ENCODE measurements at regions not wholly inside any gene's neighbourhood (a gene's known extent, or its start where the extent isn't known, plus 50 kb on each side); places are given as distances from the start of the nearest gene placed in this dataset.
"Not testable (repeated sequence)": the region's sequence is repeated elsewhere in the genome, so short reads cannot be mapped to it uniquely, and the experiment has no call there.

DNA sequence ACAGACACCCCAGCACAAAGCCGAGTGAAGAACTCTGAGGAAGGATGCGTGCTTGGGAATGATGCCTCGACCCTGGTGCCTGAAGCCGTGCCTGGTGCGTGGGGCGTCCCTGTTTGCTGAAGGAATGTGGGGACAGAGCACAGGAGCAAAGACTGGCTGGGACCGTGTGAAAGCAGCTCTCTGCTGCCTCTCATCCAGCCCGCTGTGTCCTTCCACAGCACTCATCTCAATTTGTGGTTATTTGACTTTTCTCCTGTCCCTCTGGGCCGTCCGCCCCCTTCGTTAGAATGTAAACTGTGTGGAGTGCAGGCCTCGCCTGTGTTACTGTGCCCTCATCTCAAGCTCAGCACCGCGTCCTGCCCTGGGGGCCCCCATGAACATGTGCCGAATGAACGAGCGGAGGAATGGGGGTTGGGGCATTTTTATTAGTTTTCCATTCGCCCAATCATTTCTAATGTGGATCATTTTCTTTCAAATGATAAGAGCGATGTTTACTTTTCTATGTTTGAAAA, 155.5 kb downstream of the NPIPB11 start:
- H3K27ac Mint-ChIP-seq: not testable (repeated sequence)

DNA sequence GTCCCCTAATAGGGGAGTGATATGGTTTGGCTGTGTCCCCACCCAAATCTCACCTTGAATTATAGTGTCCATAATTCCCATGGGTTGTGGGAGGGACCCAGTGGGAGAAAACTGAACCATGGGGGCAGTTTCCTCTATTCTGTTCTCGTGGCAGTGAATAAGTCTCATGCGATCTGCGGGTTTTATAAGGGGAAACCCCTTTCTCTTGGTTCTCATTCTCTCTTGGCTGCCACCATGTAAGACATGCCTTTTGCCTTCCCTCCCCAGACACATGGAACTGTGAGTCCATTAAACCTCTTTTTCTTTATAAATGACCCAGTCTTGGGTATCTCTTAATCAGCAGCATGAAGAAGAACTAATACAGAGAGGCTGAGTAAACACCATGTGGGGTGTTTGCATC, 156.0 kb downstream of the NPIPB11 start:
- DNase-seq, H3K4me3 Mint-ChIP-seq, H3K27ac Mint-ChIP-seq: not testable (repeated sequence)
- Mint-ChIP-seq H3K36me3 (ENCODE audit: low read depth) (peaks cover 16% of the 10 kb centered on the region), H3K9me3 (peaks cover 21% of the 10 kb centered on the region), H3K4me1 (ENCODE audit: low read depth) (peaks cover 13% of the 10 kb centered on the region; the same call in 1 of the 2 replicates), H3K27me3 (ENCODE audit: insufficient read depth) (peaks cover 20% of the 10 kb centered on the region)

More for the DNA sequence above, 155.5 kb downstream of the NPIPB11 start:
- Mint-ChIP-seq H3K9me3 (peaks cover 16% of the 10 kb centered on the region), H3K27me3 (ENCODE audit: insufficient read depth) (peaks cover 20% of the 10 kb centered on the region), H3K36me3 (ENCODE audit: low read depth) (peaks cover 16% of the 10 kb centered on the region), H3K4me3 (peak overlapping the region; percentile 24; the same call in 1 of the 2 replicates), H3K4me1 (ENCODE audit: low read depth) (peaks cover 13% of the 10 kb centered on the region; the same call in 1 of the 2 replicates)
- not testable (repeated sequence) for DNase-seq

DNA sequence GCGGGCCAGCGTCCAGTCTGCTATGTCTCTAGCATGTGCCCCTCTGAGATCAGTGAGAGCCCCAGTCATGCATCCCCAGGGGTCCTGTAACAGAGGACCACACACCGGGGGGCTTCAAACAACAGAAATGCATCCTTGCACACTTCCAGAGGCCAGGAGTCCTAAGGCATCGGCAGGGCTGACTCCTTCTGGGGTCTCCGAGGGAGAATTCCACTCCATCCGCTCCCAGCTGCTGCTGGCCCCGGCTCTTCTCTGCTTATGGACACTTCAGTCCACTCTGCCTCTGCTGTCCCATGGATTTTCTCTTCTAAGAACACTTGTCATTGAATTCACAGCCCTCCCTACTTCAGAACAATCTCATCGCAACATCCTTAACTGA, 157.6 kb downstream of the NPIPB11 start:
- DNase-seq: not testable (repeated sequence)

DNA sequence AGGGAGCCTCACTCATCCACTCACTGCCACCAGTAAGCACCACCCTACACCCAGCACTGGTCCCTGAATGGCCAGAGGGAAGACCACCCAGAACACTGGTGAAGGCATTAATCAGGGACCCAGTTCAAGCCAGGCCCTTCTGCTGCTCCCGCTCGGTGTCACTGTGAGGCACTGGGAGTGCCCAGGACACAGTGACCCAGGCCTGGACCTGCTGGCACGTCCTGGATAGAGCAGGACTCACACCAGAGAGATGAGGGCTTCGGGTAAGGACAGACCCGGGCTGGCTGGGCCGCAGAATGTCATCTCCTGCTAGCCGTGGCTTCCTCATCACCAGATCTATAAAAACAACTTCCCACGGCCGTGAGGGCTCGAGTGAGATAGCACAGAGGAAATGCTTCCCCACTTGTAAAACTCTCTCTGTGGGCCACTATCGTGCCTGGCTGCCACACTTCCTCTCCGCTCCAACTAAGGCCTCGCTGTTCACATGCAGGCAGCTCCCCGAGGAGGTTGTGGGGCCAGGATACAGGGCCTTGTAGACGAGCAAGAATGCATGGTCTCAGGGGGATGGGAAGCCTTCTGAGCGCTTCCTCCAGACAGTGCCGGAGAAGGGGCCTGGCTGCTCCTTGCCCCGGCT, 158.1 kb downstream of the NPIPB11 start:
- Mint-ChIP-seq H3K27me3 (ENCODE audit: insufficient read depth) (peaks cover 22% of the 10 kb centered on the region), H3K4me1 (ENCODE audit: low read depth) (peaks cover 13% of the 10 kb centered on the region; the same call in 1 of the 2 replicates), H3K36me3 (ENCODE audit: low read depth) (peaks cover 16% of the 10 kb centered on the region), H3K9me3 (peaks cover 21% of the 10 kb centered on the region)
- not testable (repeated sequence) for DNase-seq, H3K27ac Mint-ChIP-seq, H3K4me3 Mint-ChIP-seq

More for the DNA sequence above, 157.6 kb downstream of the NPIPB11 start:
- Mint-ChIP-seq H3K36me3 (ENCODE audit: low read depth) (peaks cover 16% of the 10 kb centered on the region), H3K9me3 (peaks cover 21% of the 10 kb centered on the region), H3K4me1 (ENCODE audit: low read depth) (peaks cover 13% of the 10 kb centered on the region; the same call in 1 of the 2 replicates), H3K27me3 (ENCODE audit: insufficient read depth) (peaks cover 21% of the 10 kb centered on the region)
- not testable (repeated sequence) for H3K27ac Mint-ChIP-seq, H3K4me3 Mint-ChIP-seq

DNA sequence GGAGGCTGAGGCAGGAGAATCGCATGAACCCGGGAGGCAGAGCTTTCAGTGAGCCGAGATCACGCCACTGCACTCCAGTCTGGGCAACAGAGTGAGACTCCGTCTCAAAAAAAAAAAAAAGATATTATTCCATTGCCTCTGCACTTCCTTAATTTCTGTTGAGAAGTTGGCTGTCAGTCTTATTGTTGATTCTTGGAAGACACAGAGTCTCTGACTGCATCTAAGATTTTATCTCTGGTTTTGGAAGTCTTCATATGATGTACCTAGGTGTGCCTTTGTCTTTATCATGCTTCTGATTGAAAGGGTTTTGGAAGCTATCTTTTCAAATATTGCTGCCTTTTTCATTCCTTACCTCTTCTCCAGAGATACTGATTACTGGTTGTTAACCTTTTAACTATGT, 160.4 kb downstream of the NPIPB11 start:
- H3K4me3 Mint-ChIP-seq; DNase-seq; H3K4me1 Mint-ChIP-seq (ENCODE audit: low read depth); H3K27ac Mint-ChIP-seq: not testable (repeated sequence)
- Mint-ChIP-seq H3K27me3 (ENCODE audit: insufficient read depth) (peaks cover 29% of the 10 kb centered on the region), H3K9me3 (peaks cover 21% of the 10 kb centered on the region), H3K36me3 (ENCODE audit: low read depth) (peaks cover 16% of the 10 kb centered on the region)

DNA sequence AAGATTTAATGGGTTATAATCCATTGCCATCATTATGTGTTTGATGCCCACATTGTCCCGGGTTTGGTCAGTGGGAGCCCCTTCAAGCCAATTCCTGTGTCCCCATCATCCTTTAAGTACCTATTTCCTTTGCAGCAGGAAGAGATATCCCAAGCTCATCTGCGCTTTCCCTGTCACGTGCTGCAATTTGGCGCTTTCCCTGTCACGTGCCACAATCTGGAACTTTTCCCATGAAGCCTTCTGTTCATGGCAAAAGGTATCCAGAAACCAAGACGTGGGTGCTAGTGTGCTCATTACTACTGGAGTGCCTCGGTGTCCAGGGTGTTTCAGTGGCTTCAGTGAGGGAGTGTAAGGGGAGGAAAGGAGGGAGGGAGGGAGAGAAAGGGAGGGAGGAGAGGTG, 168.5 kb downstream of the NPIPB11 start:
- H3K27ac Mint-ChIP-seq: no peak overlapping the region
- H3K27me3 Mint-ChIP-seq (ENCODE audit: insufficient read depth): peaks cover 8% of the 10 kb centered on the region
- no peak overlapping the region for H3K4me3 Mint-ChIP-seq
- 0 out of 2 replicates have a peak, but pooled peaks cover 6% of the 10 kb centered on the region for H3K36me3 Mint-ChIP-seq (ENCODE audit: low read depth)
- no peaks in the 10 kb centered on the region; the same call in 1 of the 2 replicates for H3K4me1 Mint-ChIP-seq (ENCODE audit: low read depth)
- H3K9me3 Mint-ChIP-seq: peaks cover 6% of the 10 kb centered on the region; the same call in 1 of the 2 replicates
- TF ChIP-seq, protein P1, sequence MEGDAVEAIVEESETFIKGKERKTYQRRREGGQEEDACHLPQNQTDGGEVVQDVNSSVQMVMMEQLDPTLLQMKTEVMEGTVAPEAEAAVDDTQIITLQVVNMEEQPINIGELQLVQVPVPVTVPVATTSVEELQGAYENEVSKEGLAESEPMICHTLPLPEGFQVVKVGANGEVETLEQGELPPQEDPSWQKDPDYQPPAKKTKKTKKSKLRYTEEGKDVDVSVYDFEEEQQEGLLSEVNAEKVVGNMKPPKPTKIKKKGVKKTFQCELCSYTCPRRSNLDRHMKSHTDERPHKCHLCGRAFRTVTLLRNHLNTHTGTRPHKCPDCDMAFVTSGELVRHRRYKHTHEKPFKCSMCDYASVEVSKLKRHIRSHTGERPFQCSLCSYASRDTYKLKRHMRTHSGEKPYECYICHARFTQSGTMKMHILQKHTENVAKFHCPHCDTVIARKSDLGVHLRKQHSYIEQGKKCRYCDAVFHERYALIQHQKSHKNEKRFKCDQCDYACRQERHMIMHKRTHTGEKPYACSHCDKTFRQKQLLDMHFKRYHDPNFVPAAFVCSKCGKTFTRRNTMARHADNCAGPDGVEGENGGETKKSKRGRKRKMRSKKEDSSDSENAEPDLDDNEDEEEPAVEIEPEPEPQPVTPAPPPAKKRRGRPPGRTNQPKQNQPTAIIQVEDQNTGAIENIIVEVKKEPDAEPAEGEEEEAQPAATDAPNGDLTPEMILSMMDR (IDR thresholded peaks at IDR 0.05): no peak
- no peak for DNase-seq

DNA sequence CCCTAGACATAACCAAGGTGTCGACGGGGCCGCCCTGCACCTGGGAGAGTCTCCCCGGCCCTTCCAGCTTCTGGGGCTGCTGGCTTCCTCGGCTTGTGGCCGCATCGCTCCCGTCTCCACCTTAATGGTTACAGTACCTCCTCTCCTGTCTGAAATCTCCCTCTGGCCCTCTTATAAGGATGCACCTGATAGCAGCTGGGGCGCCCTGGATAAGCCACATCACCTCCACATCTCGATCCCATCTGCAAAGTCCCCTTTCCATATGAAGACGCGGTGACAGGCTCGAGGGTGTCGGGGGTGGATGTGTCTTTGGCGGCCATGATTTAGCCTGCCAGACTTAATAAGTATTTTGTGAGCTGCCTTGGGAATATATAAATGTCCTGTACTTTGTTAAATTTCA, 169.0 kb downstream of the NPIPB11 start:
- not testable (repeated sequence) for H3K36me3 Mint-ChIP-seq (ENCODE audit: low read depth); H3K4me1 Mint-ChIP-seq (ENCODE audit: low read depth); DNase-seq; H3K9me3 Mint-ChIP-seq; H3K4me3 Mint-ChIP-seq; H3K27me3 Mint-ChIP-seq (ENCODE audit: insufficient read depth); H3K27ac Mint-ChIP-seq

DNA sequence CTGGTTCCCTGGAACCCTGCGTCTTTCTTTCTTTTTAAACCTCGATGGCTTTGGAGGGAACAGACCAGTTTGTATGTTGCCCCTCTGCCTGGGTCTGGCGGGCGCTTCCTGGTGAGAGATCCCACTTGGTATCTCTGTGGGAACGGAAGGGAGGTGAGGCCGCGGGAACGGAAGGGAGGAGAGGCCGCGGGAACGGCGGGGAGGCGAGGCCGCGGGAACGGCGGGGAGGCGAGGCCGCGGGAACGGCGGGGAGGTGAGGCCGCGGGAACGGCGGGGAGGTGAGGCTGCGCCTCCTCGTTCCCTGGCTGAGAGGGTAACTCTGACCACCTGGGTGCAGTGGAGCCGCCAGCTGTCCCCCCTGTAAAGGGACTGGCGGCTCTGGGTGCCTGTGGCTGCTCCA, 169.5 kb downstream of the NPIPB11 start:
- H3K27me3 Mint-ChIP-seq (ENCODE audit: insufficient read depth); H3K9me3 Mint-ChIP-seq; H3K4me1 Mint-ChIP-seq (ENCODE audit: low read depth); H3K4me3 Mint-ChIP-seq; H3K27ac Mint-ChIP-seq; DNase-seq; H3K36me3 Mint-ChIP-seq (ENCODE audit: low read depth): not testable (repeated sequence)

DNA sequence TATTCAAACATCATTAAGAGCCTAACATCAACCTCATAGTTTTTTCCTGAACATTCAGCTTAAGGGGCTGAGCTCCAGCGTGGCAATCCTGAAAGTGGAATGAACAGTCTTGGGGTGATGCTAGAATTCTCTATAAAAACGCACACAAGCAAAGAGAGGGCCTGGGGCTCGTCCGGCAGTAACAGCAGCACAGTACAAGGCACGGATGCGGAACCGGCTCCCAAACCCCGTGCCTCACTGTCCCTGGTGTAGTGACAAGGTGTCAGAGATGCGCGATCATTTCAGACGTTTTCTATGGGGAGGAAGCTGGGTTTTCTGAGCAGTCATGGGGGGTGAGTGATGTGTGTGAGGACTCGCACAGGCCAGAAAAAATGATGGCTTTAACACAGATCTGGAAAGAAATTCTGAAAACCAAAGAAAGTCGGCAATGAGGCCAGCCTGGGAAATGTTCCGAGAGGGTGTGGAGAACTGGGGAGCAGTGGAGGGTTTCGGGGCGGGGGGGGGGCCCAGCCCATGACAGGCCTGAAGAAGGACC, 170.6 kb downstream of the NPIPB11 start:
- not testable (repeated sequence) for H3K36me3 Mint-ChIP-seq (ENCODE audit: low read depth); H3K9me3 Mint-ChIP-seq; H3K4me1 Mint-ChIP-seq (ENCODE audit: low read depth); H3K27ac Mint-ChIP-seq; DNase-seq; H3K27me3 Mint-ChIP-seq (ENCODE audit: insufficient read depth); H3K4me3 Mint-ChIP-seq

DNA sequence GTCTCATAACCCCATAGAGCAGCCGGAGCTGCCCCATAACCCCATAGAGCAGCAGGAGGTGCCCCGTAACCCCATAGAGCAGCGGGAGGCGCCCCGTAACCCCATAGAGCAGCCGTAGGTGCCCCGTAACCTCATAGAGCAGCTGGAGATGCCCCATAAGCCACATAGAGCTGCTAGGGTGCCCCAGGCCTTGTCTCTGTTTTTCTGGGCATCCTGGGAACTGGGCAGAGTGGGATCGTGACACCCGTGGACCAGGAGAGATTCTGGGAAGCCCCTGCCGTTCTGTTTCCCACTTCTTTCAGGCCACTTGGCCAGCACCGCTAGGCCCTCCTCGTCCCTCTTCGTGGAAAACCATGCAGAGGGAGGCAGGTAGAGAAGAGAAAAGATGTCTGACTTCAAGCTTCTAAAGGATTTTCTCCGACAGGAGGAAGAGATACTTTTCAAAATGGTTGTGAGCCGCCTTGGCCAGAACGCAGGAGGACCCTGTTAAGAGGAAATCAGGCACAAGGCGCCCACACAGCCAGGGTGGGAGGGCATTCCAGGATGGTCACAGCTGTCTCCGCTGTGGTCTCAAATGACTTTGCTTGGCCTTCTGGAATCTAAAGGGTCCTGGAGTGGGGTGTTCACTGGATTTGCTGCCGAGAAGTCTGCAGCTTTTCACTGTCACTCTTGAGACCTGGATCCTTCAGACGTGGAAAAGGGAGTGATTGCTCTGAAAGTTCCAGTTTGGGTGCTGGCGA, 171.8 kb downstream of the NPIPB11 start:
- peaks cover 11% of the 10 kb centered on the region for H3K27me3 Mint-ChIP-seq (ENCODE audit: insufficient read depth)
- not testable (repeated sequence) for DNase-seq; H3K36me3 Mint-ChIP-seq (ENCODE audit: low read depth); H3K4me3 Mint-ChIP-seq; H3K9me3 Mint-ChIP-seq; H3K27ac Mint-ChIP-seq; H3K4me1 Mint-ChIP-seq (ENCODE audit: low read depth)

DNA sequence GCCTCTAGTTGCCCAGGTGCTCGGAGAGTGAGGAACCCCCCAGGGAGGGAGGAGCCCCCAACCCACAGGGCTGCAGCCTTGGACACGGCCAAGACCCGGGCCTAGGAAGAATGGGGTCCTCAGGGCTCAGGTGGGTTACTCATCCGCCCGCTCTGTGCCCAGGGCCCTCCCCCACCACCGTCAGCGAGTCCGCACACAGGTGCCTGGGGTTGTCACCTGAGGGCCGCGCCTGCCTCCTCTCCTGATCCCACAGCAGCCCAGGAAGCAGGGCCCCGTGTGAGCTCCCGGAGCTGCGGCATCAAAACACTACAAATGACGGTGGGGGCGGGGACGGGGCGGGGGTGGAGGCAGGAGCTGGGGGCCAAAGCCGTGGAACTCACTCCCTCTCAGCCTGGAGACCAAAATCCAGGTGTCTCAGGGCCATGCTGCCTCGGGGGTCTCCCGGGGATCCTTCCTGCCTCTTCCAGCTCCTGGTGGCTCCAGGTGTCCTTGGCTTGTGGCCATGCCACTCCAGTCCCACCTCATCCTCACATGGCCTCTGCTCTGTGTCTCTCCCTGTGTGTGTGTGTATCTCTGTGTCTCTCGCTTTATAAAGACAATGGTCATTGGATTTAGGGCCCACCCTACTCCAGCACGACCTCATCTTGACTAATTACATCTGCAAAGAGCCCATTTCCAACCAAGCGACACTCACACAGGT, 172.7 kb downstream of the NPIPB11 start:
- H3K9me3 Mint-ChIP-seq; H3K4me1 Mint-ChIP-seq (ENCODE audit: low read depth); H3K36me3 Mint-ChIP-seq (ENCODE audit: low read depth); H3K27ac Mint-ChIP-seq; H3K4me3 Mint-ChIP-seq; DNase-seq: not testable (repeated sequence)
- H3K27me3 Mint-ChIP-seq (ENCODE audit: insufficient read depth): peaks cover 11% of the 10 kb centered on the region

Measured in HFFc6 (cell line).